ENCODE measurements at regions not wholly inside any gene's neighbourhood (a gene's known extent, or its start where the extent isn't known, plus 50 kb on each side); places are given as distances from the start of the nearest gene placed in this dataset.

- H3K9me3 Mint-ChIP-seq: peaks cover 6% of the 10 kb centered on the region
- ATAC-seq (no peak), DNase-seq (ENCODE audit: low spot score in 2 of 2) (no peak)
- no peaks in the 10 kb centered on the region for H3K36me3 Mint-ChIP-seq
- no peak overlapping the region for H3K27ac Mint-ChIP-seq
- no peak overlapping the region for H3K4me3 Mint-ChIP-seq
- H3K4me1 Mint-ChIP-seq: peaks cover 2% of the 10 kb centered on the region
Measured at GRCh38 chr3:72152551-72153476, 367.9 kb upstream of the PROK2 start.

GRCh38 chr3:72151465-72152238, 366.7 kb upstream of the PROK2 start:
- H3K36me3 Mint-ChIP-seq: no peaks in the 10 kb centered on the region
- no peak overlapping the region for H3K27ac Mint-ChIP-seq
- no peak for ATAC-seq
- peaks cover 6% of the 10 kb centered on the region for H3K9me3 Mint-ChIP-seq
- H3K4me1 Mint-ChIP-seq: no peaks in the 10 kb centered on the region
- no peak for DNase-seq (ENCODE audit: low spot score in 2 of 2)
- no peak overlapping the region for H3K4me3 Mint-ChIP-seq

- DNase-seq (ENCODE audit: low spot score in 2 of 2) (no peak), ATAC-seq (no peak)
Measured at GRCh38 chr3:72150634-72151412, 365.9 kb upstream of the PROK2 start.

GRCh38 chr3:72149645-72150300, 364.8 kb upstream of the PROK2 start:
- Mint-ChIP-seq H3K4me1 (peaks cover 8% of the 10 kb centered on the region), H3K9me3 (peaks cover 6% of the 10 kb centered on the region), H3K27ac (no peak overlapping the region), H3K4me3 (no peak overlapping the region), H3K36me3 (no peaks in the 10 kb centered on the region)
- ATAC-seq: no peak
- DNase-seq (ENCODE audit: low spot score in 2 of 2): no peak

More at GRCh38 chr3:72150634-72151412, 365.9 kb upstream of the PROK2 start:
- Mint-ChIP-seq H3K4me1 (no peaks in the 10 kb centered on the region), H3K27ac (no peak overlapping the region), H3K9me3 (peaks cover 6% of the 10 kb centered on the region), H3K4me3 (no peak overlapping the region), H3K36me3 (no peaks in the 10 kb centered on the region)

- DNase-seq (ENCODE audit: low spot score in 2 of 2) (no peak), ATAC-seq (no peak)
- Mint-ChIP-seq H3K27ac (no peak overlapping the region), H3K36me3 (no peaks in the 10 kb centered on the region), H3K4me1 (peaks cover 11% of the 10 kb centered on the region), H3K9me3 (peaks cover 6% of the 10 kb centered on the region), H3K4me3 (no peak overlapping the region)
Measured at GRCh38 chr3:72147600-72147999, 362.7 kb upstream of the PROK2 start.

- peaks cover 6% of the 10 kb centered on the region for H3K9me3 Mint-ChIP-seq
- no peaks in the 10 kb centered on the region for H3K36me3 Mint-ChIP-seq
- no peak overlapping the region for H3K4me3 Mint-ChIP-seq
- no peak overlapping the region for H3K27ac Mint-ChIP-seq
- H3K4me1 Mint-ChIP-seq: peaks cover 11% of the 10 kb centered on the region
- ATAC-seq (no peak), DNase-seq (ENCODE audit: low spot score in 2 of 2) (no peak)
Measured at GRCh38 chr3:72145506-72146380, 360.8 kb upstream of the PROK2 start.

- Mint-ChIP-seq H3K9me3 (peaks cover 6% of the 10 kb centered on the region), H3K4me3 (no peak overlapping the region), H3K27ac (no peak overlapping the region), H3K4me1 (peaks cover 11% of the 10 kb centered on the region), H3K36me3 (no peaks in the 10 kb centered on the region)
- DNase-seq (ENCODE audit: low spot score in 2 of 2) (no peak), ATAC-seq (no peak)
Measured at GRCh38 chr3:72144773-72145505, 360.0 kb upstream of the PROK2 start.

- H3K4me1 Mint-ChIP-seq: peaks cover 11% of the 10 kb centered on the region
- H3K4me3 Mint-ChIP-seq: no peak overlapping the region
- H3K36me3 Mint-ChIP-seq: no peaks in the 10 kb centered on the region
- no peak for ATAC-seq
- H3K9me3 Mint-ChIP-seq: peaks cover 6% of the 10 kb centered on the region
- H3K27ac Mint-ChIP-seq: no peak overlapping the region
- no peak for DNase-seq (ENCODE audit: low spot score in 2 of 2)
Measured at GRCh38 chr3:72143966-72144717, 359.2 kb upstream of the PROK2 start.

- Mint-ChIP-seq H3K36me3 (no peaks in the 10 kb centered on the region), H3K27ac (no peak overlapping the region), H3K4me1 (peaks cover 11% of the 10 kb centered on the region), H3K4me3 (no peak overlapping the region), H3K9me3 (peaks cover 3% of the 10 kb centered on the region)
- DNase-seq (ENCODE audit: low spot score in 2 of 2) (no peak), ATAC-seq (no peak)
Measured at GRCh38 chr3:72143322-72143721, 358.4 kb upstream of the PROK2 start.

GRCh38 chr3:72142028-72142427, 357.1 kb upstream of the PROK2 start:
- no peaks in the 10 kb centered on the region for H3K9me3 Mint-ChIP-seq
- no peak for DNase-seq (ENCODE audit: low spot score in 2 of 2)
- no peak overlapping the region for H3K4me3 Mint-ChIP-seq
- no peak for ATAC-seq
- H3K27ac Mint-ChIP-seq: no peak overlapping the region
- no peaks in the 10 kb centered on the region for H3K36me3 Mint-ChIP-seq
- peaks cover 11% of the 10 kb centered on the region for H3K4me1 Mint-ChIP-seq

GRCh38 chr3:72141264-72141663, 356.3 kb upstream of the PROK2 start:
- H3K9me3 Mint-ChIP-seq: no peaks in the 10 kb centered on the region
- H3K4me1 Mint-ChIP-seq: peaks cover 11% of the 10 kb centered on the region
- no peak for ATAC-seq
- H3K36me3 Mint-ChIP-seq: no peaks in the 10 kb centered on the region
- no peak overlapping the region for H3K4me3 Mint-ChIP-seq
- DNase-seq (ENCODE audit: low spot score in 2 of 2): no peak
- no peak overlapping the region for H3K27ac Mint-ChIP-seq

GRCh38 chr3:72139316-72139715, 354.4 kb upstream of the PROK2 start:
- ATAC-seq (no peak), DNase-seq (ENCODE audit: low spot score in 2 of 2) (no peak)
- Mint-ChIP-seq H3K4me1 (peaks cover 12% of the 10 kb centered on the region), H3K4me3 (no peak overlapping the region), H3K36me3 (no peaks in the 10 kb centered on the region), H3K9me3 (no peaks in the 10 kb centered on the region), H3K27ac (no peak overlapping the region)
